ENCODE measurements at regions not wholly inside any gene's neighbourhood (a gene's known extent, or its start where the extent isn't known, plus 50 kb on each side); places are given as distances from the start of the nearest gene placed in this dataset.

DNA sequence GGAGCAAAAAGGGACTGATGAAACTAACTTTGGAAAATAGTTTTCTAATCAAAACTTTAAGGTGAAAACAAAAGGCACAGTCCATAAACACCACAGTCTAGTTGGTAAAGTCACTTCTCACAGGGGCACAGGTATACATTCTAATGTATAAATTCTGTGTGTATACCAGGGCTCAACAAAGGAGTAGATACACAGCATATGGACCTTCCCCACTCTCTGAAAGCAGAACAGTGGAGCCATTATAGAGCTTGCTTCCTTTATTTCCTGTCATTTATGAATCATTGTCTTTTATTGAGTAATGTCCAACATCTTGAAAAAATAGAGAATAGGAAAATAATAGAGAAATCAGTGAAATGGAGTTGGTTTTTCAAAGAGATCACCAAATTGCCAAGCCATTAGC lies 746.5 kb upstream of the CHRM3 start:
- TF ChIP-seq, protein P1, sequence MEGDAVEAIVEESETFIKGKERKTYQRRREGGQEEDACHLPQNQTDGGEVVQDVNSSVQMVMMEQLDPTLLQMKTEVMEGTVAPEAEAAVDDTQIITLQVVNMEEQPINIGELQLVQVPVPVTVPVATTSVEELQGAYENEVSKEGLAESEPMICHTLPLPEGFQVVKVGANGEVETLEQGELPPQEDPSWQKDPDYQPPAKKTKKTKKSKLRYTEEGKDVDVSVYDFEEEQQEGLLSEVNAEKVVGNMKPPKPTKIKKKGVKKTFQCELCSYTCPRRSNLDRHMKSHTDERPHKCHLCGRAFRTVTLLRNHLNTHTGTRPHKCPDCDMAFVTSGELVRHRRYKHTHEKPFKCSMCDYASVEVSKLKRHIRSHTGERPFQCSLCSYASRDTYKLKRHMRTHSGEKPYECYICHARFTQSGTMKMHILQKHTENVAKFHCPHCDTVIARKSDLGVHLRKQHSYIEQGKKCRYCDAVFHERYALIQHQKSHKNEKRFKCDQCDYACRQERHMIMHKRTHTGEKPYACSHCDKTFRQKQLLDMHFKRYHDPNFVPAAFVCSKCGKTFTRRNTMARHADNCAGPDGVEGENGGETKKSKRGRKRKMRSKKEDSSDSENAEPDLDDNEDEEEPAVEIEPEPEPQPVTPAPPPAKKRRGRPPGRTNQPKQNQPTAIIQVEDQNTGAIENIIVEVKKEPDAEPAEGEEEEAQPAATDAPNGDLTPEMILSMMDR (IDR thresholded peaks at IDR 0.05): no peak
- Histone ChIP-seq H3K4me1 (no peaks in the 10 kb centered on the region), H3K27me3 (no peaks in the 10 kb centered on the region), H3K9me3 (no peaks in the 10 kb centered on the region), H3K36me3 (no peaks in the 10 kb centered on the region), H3K4me3 (no peak overlapping the region), H3K27ac (no peak overlapping the region)
- intact Hi-C loops (cut with DNase I): no loop called here
- DNase-seq: no peak
- ATAC-seq: no peak

DNA sequence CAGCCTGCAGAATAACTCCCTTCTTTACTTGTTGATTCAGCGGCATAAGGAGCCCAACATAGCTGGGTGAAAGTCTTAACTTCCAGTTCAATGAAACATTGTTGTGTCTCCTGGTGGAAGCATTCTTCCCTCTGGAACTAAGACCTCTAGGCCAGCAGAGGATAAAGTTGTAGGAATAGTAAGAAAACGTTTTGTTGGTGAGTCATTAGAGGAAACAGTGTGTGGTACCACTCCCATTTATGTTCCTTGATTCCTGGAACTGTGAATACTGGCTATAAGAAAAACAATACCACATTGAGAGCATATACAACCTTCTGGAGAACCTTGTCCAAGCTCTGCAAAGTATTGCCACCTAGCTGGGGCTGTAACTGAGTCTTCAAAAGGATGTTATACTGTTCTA lies 737.4 kb upstream of the ZP4 start:
- H3K27me3 ChIP-seq: no peaks in the 10 kb centered on the region
- intact Hi-C loops (cut with DNase I): no loop called here
- H3K36me3 ChIP-seq: no peaks in the 10 kb centered on the region
- H3K4me1 ChIP-seq: no peaks in the 10 kb centered on the region
- no peak overlapping the region for H3K4me3 ChIP-seq
- no peak overlapping the region for H3K27ac ChIP-seq
- no peaks in the 10 kb centered on the region for H3K9me3 ChIP-seq
- TF ChIP-seq, protein P1 (IDR thresholded peaks at IDR 0.05): no peak
- no peak for DNase-seq
- ATAC-seq: no peak

DNA sequence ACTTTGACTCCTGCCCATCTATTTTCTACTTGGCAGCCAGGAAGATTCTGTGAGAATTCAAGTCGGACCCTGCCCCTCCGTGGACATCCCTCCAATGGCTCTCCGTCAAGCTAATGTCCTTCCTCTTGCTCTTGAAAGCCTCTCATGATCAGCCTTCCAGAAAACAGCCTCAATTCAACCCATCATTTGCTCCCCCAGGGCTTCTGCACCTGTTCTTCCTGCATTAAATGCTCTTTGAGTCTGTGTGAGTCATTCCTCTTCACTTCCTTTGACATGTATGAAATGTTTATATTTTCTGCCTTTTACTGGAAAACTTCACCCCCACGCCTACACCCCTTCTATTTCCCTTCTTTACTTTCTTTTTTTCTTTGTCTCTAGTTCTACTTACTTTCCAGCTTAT lies 734.1 kb upstream of the ZP4 start:
- intact Hi-C loops (cut with DNase I): no loop called here
- Histone ChIP-seq H3K4me3 (no peak overlapping the region), H3K36me3 (no peaks in the 10 kb centered on the region), H3K27me3 (no peaks in the 10 kb centered on the region), H3K27ac (no peak overlapping the region), H3K9me3 (no peaks in the 10 kb centered on the region), H3K4me1 (no peaks in the 10 kb centered on the region)
- DNase-seq (no peak), ATAC-seq (no peak)
- TF ChIP-seq, protein P1 (IDR thresholded peaks at IDR 0.05): no peak

DNA sequence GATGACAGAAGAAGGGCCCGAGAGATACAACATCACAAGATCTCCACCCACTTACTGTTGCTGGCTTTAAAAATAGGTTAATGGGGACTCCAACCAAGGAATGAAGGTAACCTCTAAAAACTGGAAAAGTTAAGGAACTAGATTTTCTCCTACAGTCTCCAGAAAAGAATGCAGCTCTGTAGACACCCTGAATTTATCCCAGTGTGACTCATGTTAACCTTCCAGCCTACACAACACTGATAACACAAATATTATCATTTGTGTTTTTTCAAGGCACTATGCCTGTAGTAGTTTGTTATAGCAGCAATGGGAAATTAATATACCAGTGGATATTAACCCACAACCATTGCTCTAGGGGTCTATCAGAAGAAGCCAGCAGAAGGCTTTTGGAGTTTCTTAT lies 730.7 kb upstream of the ZP4 start:
- no peak for DNase-seq
- H3K27me3 ChIP-seq: no peaks in the 10 kb centered on the region
- TF ChIP-seq, protein P1 (IDR thresholded peaks at IDR 0.05): no peak

DNA sequence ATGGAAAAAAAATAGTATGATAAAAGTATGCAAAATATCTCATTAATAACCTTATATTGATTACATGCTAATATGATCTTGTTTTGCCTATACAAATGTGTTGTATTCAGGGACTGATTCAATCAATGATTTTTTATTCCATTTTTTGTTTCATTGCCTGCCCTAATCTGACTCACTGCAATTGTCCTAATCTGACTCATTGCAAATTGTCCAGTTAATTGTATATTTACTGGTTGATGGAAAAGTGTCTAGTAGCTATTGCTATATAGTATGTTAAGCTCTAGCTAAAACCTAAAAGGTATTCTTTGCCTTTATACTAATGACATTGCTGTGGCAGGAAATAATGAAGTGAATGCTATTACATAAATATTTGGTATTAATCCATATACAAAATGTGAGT lies 728.9 kb upstream of the ZP4 start:
- no peaks in the 10 kb centered on the region for H3K27me3 ChIP-seq
- H3K4me1 ChIP-seq: no peaks in the 10 kb centered on the region
- no peaks in the 10 kb centered on the region for H3K9me3 ChIP-seq
- no peaks in the 10 kb centered on the region for H3K36me3 ChIP-seq
- TF ChIP-seq, protein P1 (IDR thresholded peaks at IDR 0.05): no peak
- ATAC-seq (no peak), DNase-seq (no peak)
- no peak overlapping the region for H3K4me3 ChIP-seq
- no peak overlapping the region for H3K27ac ChIP-seq
- intact Hi-C loops (cut with DNase I): no loop called here

More for the DNA sequence above, 730.7 kb upstream of the ZP4 start:
- Histone ChIP-seq H3K4me1 (no peaks in the 10 kb centered on the region), H3K36me3 (no peaks in the 10 kb centered on the region), H3K4me3 (no peak overlapping the region), H3K27ac (no peak overlapping the region), H3K9me3 (no peaks in the 10 kb centered on the region)
- intact Hi-C loops (cut with DNase I): no loop called here
- no peak for ATAC-seq
